HL-60 (cell line): ENCODE measurements at regions not wholly inside any gene's neighbourhood (a gene's known extent, or its start where the extent isn't known, plus 50 kb on each side); places are given as distances from the start of the nearest gene placed in this dataset.

Experiments
- DNase-seq, 2 experiments: peaks; one replicate each; pipeline ENCODE4 v3.0.0-alpha.2; 2010 to 2020; ENCODE audit warnings: low read depth in 1 of 2, low spot score in 1 of 2
- H3K27ac ChIP-seq: fragments of 250-450 bp; sonication (Bioruptor Pico); replicated peaks from 2 replicates; pipeline ENCODE4 v1.5.1; 2020; ENCODE audit warnings: mild to moderate bottlenecking, moderate library complexity
- H3K27me3 ChIP-seq: fragments of 250-450 bp; sonication (Bioruptor Pico); 2 replicates; pipeline ENCODE4 v1.5.1; 2021; ENCODE audit warnings: mild to moderate bottlenecking, moderate library complexity; ENCODE audit not compliant: insufficient read depth, poor library complexity, severe bottlenecking
- H3K4me3 ChIP-seq: replicated peaks from 2 replicates; pipeline ENCODE4 v1.5.1; 2011; ENCODE audit warnings: mild to moderate bottlenecking, control low read depth, low read length; ENCODE audit not compliant: insufficient read depth
- GABPA ChIP-seq: IDR thresholded peaks from 2 replicates; pipeline ENCODE4 v1.6.1; 2012; ENCODE audit warnings: low read depth
- POLR2AphosphoS5 ChIP-seq: IDR thresholded peaks from 2 replicates; pipeline ENCODE4 v1.6.1; 2012; ENCODE audit warnings: low read depth
- SPI1 ChIP-seq: IDR thresholded peaks from 2 replicates; pipeline ENCODE4 v1.6.1; 2012; ENCODE audit warnings: low read depth, mild to moderate bottlenecking, borderline replicate concordance
- TF ChIP-seq, protein P1 (sequence below): IDR thresholded peaks from one replicate; pipeline ENCODE4 v1.5.1; 2011; ENCODE audit warnings: low read length, control low read depth, inconsistent platforms; ENCODE audit not compliant: insufficient read depth
- TF ChIP-seq, protein P2 (sequence below): IDR thresholded peaks from 2 replicates; pipeline ENCODE4 v1.6.1; 2012; ENCODE audit warnings: low read depth; ENCODE audit not compliant: insufficient replicate concordance

DNA sequence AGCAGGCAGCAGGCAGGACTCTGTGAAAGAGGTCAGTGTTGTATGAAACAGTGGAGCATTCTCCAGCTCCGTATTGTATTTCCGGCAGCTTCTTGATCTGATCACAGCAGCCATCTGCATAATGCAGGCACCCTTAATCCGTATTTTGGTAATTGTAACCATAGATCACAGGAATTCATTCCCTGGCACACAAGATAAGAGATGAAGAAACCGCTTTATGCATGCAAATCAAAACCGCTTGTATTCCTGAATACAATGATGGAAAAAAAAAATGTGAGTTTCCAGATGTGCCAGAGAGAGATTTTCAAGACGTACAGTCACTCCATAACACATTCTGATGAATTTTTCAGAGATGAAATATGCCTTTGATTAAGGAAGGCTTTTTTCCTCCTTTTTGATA lies 221.3 kb downstream of the ACKR3 start:
- Histone ChIP-seq H3K27ac (no peak overlapping the region), H3K27me3 (no peaks in the 10 kb centered on the region), H3K4me3 (no peak overlapping the region)
- no peak for TF ChIP-seq POLR2AphosphoS5
- TF ChIP-seq, protein P1, sequence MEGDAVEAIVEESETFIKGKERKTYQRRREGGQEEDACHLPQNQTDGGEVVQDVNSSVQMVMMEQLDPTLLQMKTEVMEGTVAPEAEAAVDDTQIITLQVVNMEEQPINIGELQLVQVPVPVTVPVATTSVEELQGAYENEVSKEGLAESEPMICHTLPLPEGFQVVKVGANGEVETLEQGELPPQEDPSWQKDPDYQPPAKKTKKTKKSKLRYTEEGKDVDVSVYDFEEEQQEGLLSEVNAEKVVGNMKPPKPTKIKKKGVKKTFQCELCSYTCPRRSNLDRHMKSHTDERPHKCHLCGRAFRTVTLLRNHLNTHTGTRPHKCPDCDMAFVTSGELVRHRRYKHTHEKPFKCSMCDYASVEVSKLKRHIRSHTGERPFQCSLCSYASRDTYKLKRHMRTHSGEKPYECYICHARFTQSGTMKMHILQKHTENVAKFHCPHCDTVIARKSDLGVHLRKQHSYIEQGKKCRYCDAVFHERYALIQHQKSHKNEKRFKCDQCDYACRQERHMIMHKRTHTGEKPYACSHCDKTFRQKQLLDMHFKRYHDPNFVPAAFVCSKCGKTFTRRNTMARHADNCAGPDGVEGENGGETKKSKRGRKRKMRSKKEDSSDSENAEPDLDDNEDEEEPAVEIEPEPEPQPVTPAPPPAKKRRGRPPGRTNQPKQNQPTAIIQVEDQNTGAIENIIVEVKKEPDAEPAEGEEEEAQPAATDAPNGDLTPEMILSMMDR = no peak
- no peak for TF ChIP-seq SPI1
- DNase-seq = no peak

DNA sequence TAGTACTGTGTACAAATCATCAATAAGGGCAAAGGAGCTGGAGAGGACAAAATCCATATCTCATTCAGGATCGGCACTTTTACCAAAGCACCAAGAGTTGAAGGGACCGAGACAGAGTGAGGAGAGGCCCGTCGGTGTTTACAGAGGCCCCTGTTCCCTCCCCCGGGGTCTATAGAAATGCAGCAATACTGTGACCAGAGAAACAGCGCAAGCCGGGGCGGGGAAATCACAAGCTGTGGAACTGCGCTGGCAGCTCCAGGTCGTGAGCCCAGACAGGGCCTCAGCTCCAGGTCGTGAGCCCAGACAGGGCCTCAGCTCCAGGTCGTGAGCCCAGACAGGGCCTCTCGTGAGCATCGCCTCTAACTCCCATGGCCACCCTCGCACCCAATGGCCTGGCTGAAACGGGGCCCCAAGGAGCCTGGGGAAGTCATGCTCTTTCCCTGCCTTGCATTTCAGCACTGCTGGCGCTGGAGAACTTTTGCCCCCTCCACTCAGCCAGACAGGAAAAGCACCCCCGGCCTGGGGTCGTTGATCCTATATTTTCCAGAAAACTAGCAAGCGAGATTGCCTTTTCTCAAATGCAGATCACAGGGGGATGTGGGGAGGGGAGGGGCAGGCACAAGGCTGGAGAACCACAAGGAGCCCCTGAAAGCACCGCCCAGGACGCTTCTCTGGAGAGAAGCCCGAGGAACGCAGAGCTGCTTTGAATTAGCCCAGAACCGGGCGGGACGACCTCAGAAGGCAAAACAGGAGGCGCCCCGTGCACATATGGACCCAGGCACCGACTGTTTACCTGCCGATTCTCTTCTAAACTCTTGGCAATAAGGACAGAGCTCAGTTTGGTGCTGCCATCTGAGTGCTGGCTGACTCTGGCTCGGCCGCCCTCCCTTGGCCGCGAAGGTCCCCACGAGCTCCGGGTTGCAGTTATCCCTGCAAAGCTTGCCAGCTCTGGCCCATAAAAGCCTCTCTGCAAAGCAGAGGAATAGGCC lies 223.7 kb downstream of the ACKR3 start:
- no peak for DNase-seq
- TF ChIP-seq, protein P2, sequence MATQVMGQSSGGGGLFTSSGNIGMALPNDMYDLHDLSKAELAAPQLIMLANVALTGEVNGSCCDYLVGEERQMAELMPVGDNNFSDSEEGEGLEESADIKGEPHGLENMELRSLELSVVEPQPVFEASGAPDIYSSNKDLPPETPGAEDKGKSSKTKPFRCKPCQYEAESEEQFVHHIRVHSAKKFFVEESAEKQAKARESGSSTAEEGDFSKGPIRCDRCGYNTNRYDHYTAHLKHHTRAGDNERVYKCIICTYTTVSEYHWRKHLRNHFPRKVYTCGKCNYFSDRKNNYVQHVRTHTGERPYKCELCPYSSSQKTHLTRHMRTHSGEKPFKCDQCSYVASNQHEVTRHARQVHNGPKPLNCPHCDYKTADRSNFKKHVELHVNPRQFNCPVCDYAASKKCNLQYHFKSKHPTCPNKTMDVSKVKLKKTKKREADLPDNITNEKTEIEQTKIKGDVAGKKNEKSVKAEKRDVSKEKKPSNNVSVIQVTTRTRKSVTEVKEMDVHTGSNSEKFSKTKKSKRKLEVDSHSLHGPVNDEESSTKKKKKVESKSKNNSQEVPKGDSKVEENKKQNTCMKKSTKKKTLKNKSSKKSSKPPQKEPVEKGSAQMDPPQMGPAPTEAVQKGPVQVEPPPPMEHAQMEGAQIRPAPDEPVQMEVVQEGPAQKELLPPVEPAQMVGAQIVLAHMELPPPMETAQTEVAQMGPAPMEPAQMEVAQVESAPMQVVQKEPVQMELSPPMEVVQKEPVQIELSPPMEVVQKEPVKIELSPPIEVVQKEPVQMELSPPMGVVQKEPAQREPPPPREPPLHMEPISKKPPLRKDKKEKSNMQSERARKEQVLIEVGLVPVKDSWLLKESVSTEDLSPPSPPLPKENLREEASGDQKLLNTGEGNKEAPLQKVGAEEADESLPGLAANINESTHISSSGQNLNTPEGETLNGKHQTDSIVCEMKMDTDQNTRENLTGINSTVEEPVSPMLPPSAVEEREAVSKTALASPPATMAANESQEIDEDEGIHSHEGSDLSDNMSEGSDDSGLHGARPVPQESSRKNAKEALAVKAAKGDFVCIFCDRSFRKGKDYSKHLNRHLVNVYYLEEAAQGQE = no peak
- TF ChIP-seq GABPA (no peak), POLR2AphosphoS5 (no peak), SPI1 (no peak)
- TF ChIP-seq, protein P1 = no peak
- Histone ChIP-seq H3K4me3 (no peak overlapping the region), H3K27ac (no peak overlapping the region), H3K27me3 (no peaks in the 10 kb centered on the region)

DNA sequence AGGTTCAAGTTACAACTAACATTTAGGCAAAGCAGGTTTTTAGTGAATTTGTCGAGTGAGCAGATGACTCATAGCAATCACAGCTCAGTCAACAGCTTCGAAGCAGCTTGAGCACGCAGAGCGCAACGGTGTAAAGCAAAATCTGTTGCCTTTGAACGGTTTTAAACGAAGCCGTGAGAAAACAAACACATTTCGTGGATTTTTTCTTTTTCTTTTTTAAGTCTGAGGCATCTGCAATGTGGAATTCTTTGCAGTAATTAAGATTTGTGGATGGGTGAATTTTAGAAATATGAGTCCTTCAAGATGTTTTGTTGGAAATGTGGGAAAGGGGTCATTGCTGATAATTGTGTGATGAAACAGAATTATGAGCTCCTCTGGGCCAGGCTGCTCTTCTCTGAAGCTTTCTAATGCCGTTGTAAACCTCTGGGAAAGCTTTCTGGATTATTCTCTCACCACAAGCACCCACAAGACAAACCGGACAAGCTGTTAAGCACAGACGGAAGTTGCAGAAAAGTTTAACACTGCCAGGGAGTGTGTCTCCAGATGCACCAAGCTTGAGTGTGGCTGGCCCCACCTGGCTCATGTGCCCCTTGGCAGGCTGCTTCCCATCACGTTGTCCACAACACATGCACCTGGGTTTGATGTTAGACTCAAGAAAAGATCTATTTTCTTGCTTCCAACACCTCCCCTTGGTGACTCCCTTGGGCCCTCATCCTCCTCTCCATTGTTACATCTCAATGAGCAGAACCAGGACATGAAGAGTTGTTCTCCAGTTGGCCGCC lies 224.7 kb downstream of the ACKR3 start:
- no peak for DNase-seq
- TF ChIP-seq, protein P2 = no peak
- TF ChIP-seq POLR2AphosphoS5 (no peak), GABPA (no peak), SPI1 (no peak)
- TF ChIP-seq, protein P1 = no peak
- no peaks in the 10 kb centered on the region for H3K27me3 ChIP-seq
- no peak overlapping the region for H3K4me3 ChIP-seq
- no peak overlapping the region for H3K27ac ChIP-seq
